SK-N-SH treated with all-trans-retinoic acid at 6 μM for 48 hours (cell line): ENCODE measurements at regions not wholly inside any gene's neighbourhood (a gene's known extent, or its start where the extent isn't known, plus 50 kb on each side); places are given as distances from the start of the nearest gene placed in this dataset.

Experiments
- ARNTL ChIP-seq: fragments of 450-650 bp; formaldehyde crosslinking; IDR thresholded peaks from 2 replicates; pipeline ENCODE4 v1.5.0; 2020; ENCODE audit warnings: low read depth, mild to moderate bottlenecking, moderate library complexity, borderline replicate concordance
- RARB ChIP-seq: fragments of 250-450 bp; sonication (Bioruptor Pico); IDR thresholded peaks from 2 replicates; pipeline ENCODE4 v1.8.0; 2021; ENCODE audit warnings: mild to moderate bottlenecking, moderate library complexity
- SNAI2 ChIP-seq: fragments of 250-450 bp; sonication (Bioruptor Pico); IDR thresholded peaks from 2 replicates; pipeline ENCODE4 v1.5.0; 2020; ENCODE audit warnings: mild to moderate bottlenecking, moderate library complexity
- TF ChIP-seq, protein P1 (sequence below): fragments of 250-450 bp; sonication (Bioruptor Pico); IDR thresholded peaks from 2 replicates; pipeline ENCODE4 v1.8.0; 2020; ENCODE audit warnings: mild to moderate bottlenecking, moderate library complexity, borderline replicate concordance

DNA sequence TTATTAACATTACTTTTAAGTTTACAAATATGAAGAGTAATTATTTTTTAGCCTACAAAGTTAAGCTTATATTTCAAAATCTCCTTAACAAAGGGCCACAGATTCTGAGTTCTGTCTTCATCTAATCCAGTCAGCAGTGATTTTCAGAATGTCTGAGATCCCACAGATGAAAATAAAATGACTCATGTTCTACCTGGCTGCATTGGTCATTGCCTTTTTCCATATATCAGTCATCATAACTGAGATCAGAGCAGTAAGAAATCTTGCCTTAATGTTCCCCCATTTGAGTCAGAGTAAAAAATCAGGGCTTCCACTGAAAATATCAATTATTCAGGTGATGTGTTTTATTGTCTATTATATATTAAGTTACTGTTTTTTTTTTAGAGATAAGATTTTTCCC, 416.1 kb downstream of the MRPL39 start:
- TF ChIP-seq, protein P1, sequence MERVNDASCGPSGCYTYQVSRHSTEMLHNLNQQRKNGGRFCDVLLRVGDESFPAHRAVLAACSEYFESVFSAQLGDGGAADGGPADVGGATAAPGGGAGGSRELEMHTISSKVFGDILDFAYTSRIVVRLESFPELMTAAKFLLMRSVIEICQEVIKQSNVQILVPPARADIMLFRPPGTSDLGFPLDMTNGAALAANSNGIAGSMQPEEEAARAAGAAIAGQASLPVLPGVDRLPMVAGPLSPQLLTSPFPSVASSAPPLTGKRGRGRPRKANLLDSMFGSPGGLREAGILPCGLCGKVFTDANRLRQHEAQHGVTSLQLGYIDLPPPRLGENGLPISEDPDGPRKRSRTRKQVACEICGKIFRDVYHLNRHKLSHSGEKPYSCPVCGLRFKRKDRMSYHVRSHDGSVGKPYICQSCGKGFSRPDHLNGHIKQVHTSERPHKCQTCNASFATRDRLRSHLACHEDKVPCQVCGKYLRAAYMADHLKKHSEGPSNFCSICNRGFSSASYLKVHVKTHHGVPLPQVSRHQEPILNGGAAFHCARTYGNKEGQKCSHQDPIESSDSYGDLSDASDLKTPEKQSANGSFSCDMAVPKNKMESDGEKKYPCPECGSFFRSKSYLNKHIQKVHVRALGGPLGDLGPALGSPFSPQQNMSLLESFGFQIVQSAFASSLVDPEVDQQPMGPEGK (CRISPR knock-in tag) = no peak
- TF ChIP-seq RARB (no peak), SNAI2 (CRISPR knock-in tag) (no peak), ARNTL (no peak)
